ENCODE measurements at regions not wholly inside any gene's neighbourhood (a gene's known extent, or its start where the extent isn't known, plus 50 kb on each side); places are given as distances from the start of the nearest gene placed in this dataset.

DNA sequence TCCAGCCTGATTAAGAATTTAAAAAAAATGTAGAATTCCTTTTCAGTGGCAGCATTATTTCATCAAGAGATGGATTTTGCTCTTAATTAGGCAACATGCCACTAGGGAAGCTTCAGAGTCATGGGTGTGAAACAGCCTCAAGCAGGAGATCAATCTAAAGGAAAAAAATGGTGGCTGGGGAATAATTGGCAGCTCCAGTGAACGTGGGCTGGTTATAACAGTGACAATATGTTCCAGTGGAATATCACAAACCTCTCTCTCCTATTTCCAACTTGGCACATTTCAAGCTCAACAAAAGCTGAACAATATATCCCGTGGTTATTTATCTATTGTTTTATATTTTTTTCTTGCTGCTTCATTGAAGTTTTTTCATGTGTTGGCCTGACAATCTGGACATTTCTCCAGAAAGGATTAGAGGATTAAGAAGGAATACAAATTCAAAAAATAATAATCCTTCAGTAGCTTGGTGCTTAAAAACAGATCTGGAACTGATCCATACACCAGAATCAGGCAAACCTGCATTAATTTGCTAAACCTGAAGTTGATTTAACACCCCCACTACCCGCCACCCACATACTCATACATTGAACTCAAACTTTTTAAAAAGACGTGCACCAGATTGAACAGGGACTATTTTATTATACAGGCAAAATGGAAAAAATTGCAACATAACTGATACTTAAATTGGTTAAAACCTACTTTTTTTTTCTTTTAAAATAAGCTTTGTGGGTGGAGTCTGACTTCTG lies 255.9 kb upstream of the SPRED2 start:
- Histone ChIP-seq H3K4me3 (no peak overlapping the region), H3K27me3 (no peaks in the 10 kb centered on the region), H3K36me3 (no peaks in the 10 kb centered on the region), H3K27ac (no peak overlapping the region), H3K9me3 (no peaks in the 10 kb centered on the region), H3K4me1 (no peaks in the 10 kb centered on the region)
- ATAC-seq: no peak
- TF ChIP-seq POLR2A (IDR thresholded peaks at IDR 0.05) (no peak), EP300 (IDR thresholded peaks at IDR 0.05) (no peak), CTCF (IDR thresholded peaks at IDR 0.05) (no peak), POLR2AphosphoS5 (IDR thresholded peaks at IDR 0.05) (no peak)
- WGBS, 2 donors (ENCODE audit: low coverage in 1 of 2): 69 to 85% methylated on average over 4 of the region's 4 CpGs

DNA sequence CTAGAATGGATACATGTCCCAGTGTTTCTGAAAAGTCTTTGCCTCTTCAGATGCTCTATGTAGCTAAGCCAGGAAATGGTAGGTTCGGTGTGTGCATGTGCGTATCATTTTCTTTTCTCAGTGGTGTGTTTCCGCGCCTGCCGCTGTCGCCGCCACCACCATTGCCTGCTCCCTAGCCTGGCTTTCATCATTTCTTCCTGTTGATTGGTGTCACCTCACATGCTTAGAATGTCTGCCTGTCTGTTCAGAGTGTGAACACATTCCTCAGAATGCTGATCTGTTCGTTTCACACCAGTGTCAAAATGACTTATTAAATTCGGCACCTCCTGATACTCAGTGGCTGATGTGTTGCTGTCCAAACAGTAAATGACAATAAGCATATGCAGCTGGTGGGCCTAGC lies 255.2 kb upstream of the SPRED2 start:
- 78 to 94% methylated on average over 8 to 9 of the region's 9 CpGs for WGBS, 2 donors (ENCODE audit: low coverage in 1 of 2)
- TF ChIP-seq EP300 (IDR thresholded peaks at IDR 0.05): no peak
- Histone ChIP-seq H3K9me3 (no peaks in the 10 kb centered on the region), H3K27me3 (no peaks in the 10 kb centered on the region), H3K27ac (no peak overlapping the region), H3K36me3 (no peaks in the 10 kb centered on the region), H3K4me1 (no peaks in the 10 kb centered on the region), H3K4me3 (no peak overlapping the region)
- ATAC-seq: no peak

- WGBS, 2 donors (ENCODE audit: low coverage in 1 of 2): 64 to 82% methylated on average over 5 of the region's 5 CpGs
- no peaks in the 10 kb centered on the region for H3K9me3 ChIP-seq
Observed at GRCh38 chr2:65686928-65687521, 254.6 kb upstream of the SPRED2 start.

GRCh38 chr2:65681503-65681902 lies 249.1 kb upstream of the SPRED2 start:
- Histone ChIP-seq H3K36me3 (no peaks in the 10 kb centered on the region), H3K27ac (no peak overlapping the region), H3K27me3 (no peaks in the 10 kb centered on the region), H3K4me3 (no peak overlapping the region), H3K4me1 (no peaks in the 10 kb centered on the region), H3K9me3 (no peaks in the 10 kb centered on the region)
- WGBS, 2 donors (ENCODE audit: low coverage in 1 of 2): 67% methylated on average over 1 of the region's 1 CpG; no CpG with 5 or more reads in 1 of the 2 donors
- no peak for ATAC-seq
- TF ChIP-seq CTCF (IDR thresholded peaks at IDR 0.05): no peak
- no peak for TF ChIP-seq POLR2A (IDR thresholded peaks at IDR 0.05)
- TF ChIP-seq POLR2AphosphoS5 (IDR thresholded peaks at IDR 0.05): no peak
- no peak for TF ChIP-seq EP300 (IDR thresholded peaks at IDR 0.05)

More at GRCh38 chr2:65686928-65687521, 254.6 kb upstream of the SPRED2 start:
- TF ChIP-seq POLR2AphosphoS5 (IDR thresholded peaks at IDR 0.05) (no peak), POLR2A (IDR thresholded peaks at IDR 0.05) (no peak), EP300 (IDR thresholded peaks at IDR 0.05) (no peak), CTCF (IDR thresholded peaks at IDR 0.05) (no peak)
- H3K27ac ChIP-seq: no peak overlapping the region
- no peak overlapping the region for H3K4me3 ChIP-seq
- H3K27me3 ChIP-seq: no peaks in the 10 kb centered on the region
- H3K36me3 ChIP-seq: no peaks in the 10 kb centered on the region
- H3K4me1 ChIP-seq: no peaks in the 10 kb centered on the region
- ATAC-seq: no peak

DNA sequence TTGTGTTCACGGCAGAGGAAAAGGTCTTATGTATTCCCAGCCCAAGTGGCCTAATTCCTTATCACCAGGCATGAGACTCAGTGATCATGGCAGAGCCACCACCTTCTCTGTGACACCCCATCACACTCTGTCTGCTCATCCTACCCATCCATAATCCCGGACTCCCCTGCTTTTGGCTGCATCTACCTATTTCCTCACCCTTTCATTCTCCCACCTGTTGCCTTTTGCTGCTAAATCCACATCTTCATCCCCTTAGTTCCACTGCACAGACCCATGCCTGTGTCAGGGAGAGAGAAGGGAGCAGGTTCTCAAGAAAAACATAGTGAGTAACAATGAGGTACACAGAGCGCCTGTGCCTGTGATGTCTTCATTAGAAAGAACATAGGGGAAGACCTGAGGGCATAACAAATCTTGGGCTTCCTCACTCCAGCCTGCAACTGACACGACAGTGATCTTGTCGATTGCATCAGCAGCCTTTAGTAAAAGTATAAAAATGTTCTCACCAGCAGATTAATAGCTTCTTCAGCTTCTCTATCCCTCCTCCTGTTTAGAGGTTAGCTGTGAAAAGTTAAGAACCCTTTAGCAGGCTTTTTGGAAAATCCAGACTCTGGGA lies 246.5 kb upstream of the SPRED2 start:
- H3K36me3 ChIP-seq: no peaks in the 10 kb centered on the region
- H3K9me3 ChIP-seq: peaks cover 0 to 20% (median 0%) of the 10 kb centered on the region in 3 donors
- no peaks in the 10 kb centered on the region for H3K4me1 ChIP-seq
- no peak overlapping the region for H3K4me3 ChIP-seq
- 60 to 85% methylated on average over 1 to 5 of the region's 5 CpGs for WGBS, 2 donors (ENCODE audit: low coverage in 1 of 2)
- no peak for ATAC-seq
- H3K27ac ChIP-seq: no peak overlapping the region
- H3K27me3 ChIP-seq: no peaks in the 10 kb centered on the region
- TF ChIP-seq EP300 (IDR thresholded peaks at IDR 0.05) (no peak), POLR2AphosphoS5 (IDR thresholded peaks at IDR 0.05) (no peak), CTCF (IDR thresholded peaks at IDR 0.05) (no peak), POLR2A (IDR thresholded peaks at IDR 0.05) (no peak)

All from gastroesophageal sphincter (tissue), 4 donors.